HepG2 (cell line): ENCODE measurements at regions not wholly inside any gene's neighbourhood (a gene's known extent, or its start where the extent isn't known, plus 50 kb on each side); places are given as distances from the start of the nearest gene placed in this dataset.

Experiments
- CBX1 ChIP-seq: IDR thresholded peaks from one replicate; pipeline ENCODE4 v1.6.1; 2016; ENCODE audit warnings: antibody characterized with exemption, low read depth
- ESRRA ChIP-seq: sonication (generic); formaldehyde crosslinking; IDR thresholded peaks from 2 replicates; pipeline ENCODE4 v1.5.1; 2020; ENCODE audit warnings: mild to moderate bottlenecking, low read depth, missing genetic modification reagents
- HDAC2 ChIP-seq: sonication (generic); formaldehyde crosslinking; IDR thresholded peaks from 2 replicates; pipeline ENCODE4 v1.4.0; 2020; ENCODE audit warnings: missing genetic modification reagents
- MIER2 ChIP-seq: IDR thresholded peaks from 2 replicates; pipeline ENCODE4 v1.6.1; 2016; ENCODE audit warnings: missing biosample characterization, missing genetic modification reagents
- SMAD3 ChIP-seq: sonication (generic); formaldehyde crosslinking; IDR thresholded peaks from 2 replicates; pipeline ENCODE4 v1.4.0; 2020; ENCODE audit warnings: missing genetic modification reagents
- TCF7L2 ChIP-seq: IDR thresholded peaks from 2 replicates; pipeline ENCODE4 v1.6.1; 2011; ENCODE audit warnings: mild to moderate bottlenecking, low read depth, low read length, moderate library complexity
- ZBTB1 ChIP-seq: sonication (generic); formaldehyde crosslinking; IDR thresholded peaks from 2 replicates; pipeline ENCODE4 v1.4.0; 2020; ENCODE audit warnings: missing genetic modification reagents, borderline replicate concordance
- ZNF12 ChIP-seq: sonication (generic); formaldehyde crosslinking; IDR thresholded peaks from 2 replicates; pipeline ENCODE4 v1.5.0; 2020; ENCODE audit warnings: missing genetic modification reagents
- TF ChIP-seq, protein P1 (sequence below), 2 experiments: sonication (generic) in 1 of 2; formaldehyde crosslinking in 1 of 2; IDR thresholded peaks; 2 replicates each; pipeline versions ENCODE4 v1.4.0 to v1.6.1; 2016 to 2020; ENCODE audit warnings: borderline replicate concordance in 1 of 2, low read depth in 1 of 2, mild to moderate bottlenecking in 1 of 2, missing genetic modification reagents in 1 of 2
- TF ChIP-seq, protein P2 (sequence below): sonication (generic); formaldehyde crosslinking; IDR thresholded peaks from 2 replicates; pipeline ENCODE4 v1.9.0; 2022; ENCODE audit warnings: low read depth, missing genetic modification reagents
- TF ChIP-seq, protein P3 (sequence below): sonication (generic); formaldehyde crosslinking; IDR thresholded peaks from 2 replicates; pipeline ENCODE4 v1.4.0; 2020; ENCODE audit warnings: mild to moderate bottlenecking, missing genetic modification reagents, borderline replicate concordance
- TF ChIP-seq, protein P4 (sequence below): sonication (generic); formaldehyde crosslinking; IDR thresholded peaks from 2 replicates; pipeline ENCODE4 v1.5.0; 2020; ENCODE audit warnings: mild to moderate bottlenecking, missing genetic modification reagents, moderate library complexity
- TF ChIP-seq, protein P5 (sequence below): sonication (generic); formaldehyde crosslinking; IDR thresholded peaks from 2 replicates; pipeline ENCODE4 v1.8.0; 2022; ENCODE audit warnings: missing genetic modification reagents, low read depth, mild to moderate bottlenecking, borderline replicate concordance
- TF ChIP-seq, protein P6 (sequence below): IDR thresholded peaks from 2 replicates; pipeline ENCODE4 v1.6.1; 2016; ENCODE audit warnings: low read depth

DNA sequence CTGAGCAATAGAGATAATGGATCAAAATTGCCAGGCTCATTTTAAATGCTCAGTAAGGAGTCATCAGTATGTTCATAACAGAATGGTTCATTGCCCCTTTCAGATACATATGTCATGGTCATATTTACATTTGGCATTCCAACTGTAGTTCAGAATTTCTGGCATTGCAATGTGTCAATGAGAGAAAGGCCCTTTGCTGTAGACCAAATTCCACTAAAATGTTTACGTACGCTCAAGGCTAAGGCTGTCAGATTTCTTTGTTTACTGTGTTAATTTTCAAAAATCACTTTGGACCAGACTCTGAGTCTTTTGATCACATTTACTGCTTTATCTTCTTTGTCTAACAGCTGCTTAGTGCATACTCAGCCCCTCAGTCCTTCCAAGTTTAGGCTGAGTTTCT is 213.5 kb downstream of the PIK3C3 start (continued):
- TF ChIP-seq, protein P1, sequence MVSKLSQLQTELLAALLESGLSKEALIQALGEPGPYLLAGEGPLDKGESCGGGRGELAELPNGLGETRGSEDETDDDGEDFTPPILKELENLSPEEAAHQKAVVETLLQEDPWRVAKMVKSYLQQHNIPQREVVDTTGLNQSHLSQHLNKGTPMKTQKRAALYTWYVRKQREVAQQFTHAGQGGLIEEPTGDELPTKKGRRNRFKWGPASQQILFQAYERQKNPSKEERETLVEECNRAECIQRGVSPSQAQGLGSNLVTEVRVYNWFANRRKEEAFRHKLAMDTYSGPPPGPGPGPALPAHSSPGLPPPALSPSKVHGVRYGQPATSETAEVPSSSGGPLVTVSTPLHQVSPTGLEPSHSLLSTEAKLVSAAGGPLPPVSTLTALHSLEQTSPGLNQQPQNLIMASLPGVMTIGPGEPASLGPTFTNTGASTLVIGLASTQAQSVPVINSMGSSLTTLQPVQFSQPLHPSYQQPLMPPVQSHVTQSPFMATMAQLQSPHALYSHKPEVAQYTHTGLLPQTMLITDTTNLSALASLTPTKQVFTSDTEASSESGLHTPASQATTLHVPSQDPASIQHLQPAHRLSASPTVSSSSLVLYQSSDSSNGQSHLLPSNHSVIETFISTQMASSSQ (IDR thresholded peaks at IDR 0.05; ENCODE audit: low read depth): 0 out of 2 replicates have a peak, but pooled peaks have one; percentile 45
- TF ChIP-seq, protein P1 (CRISPR knock-in tag; IDR thresholded peaks at IDR 0.05; ENCODE audit: borderline replicate concordance): peak; percentile 56; the same call in 1 of the 2 replicates
- TF ChIP-seq CBX1 (no peak), HDAC2 (peak; percentile 84), ESRRA (CRISPR knock-in tag) (0 out of 2 replicates have a peak, but pooled peaks have one; percentile 25), ZBTB1 (CRISPR knock-in tag) (no peak), TCF7L2 (no peak), MIER2 (peak; percentile 51; the same call in 1 of the 2 replicates), ZNF12 (no peak), SMAD3 (CRISPR knock-in tag) (peak; percentile 49; the same call in 1 of the 2 replicates)
- TF ChIP-seq, protein P2, sequence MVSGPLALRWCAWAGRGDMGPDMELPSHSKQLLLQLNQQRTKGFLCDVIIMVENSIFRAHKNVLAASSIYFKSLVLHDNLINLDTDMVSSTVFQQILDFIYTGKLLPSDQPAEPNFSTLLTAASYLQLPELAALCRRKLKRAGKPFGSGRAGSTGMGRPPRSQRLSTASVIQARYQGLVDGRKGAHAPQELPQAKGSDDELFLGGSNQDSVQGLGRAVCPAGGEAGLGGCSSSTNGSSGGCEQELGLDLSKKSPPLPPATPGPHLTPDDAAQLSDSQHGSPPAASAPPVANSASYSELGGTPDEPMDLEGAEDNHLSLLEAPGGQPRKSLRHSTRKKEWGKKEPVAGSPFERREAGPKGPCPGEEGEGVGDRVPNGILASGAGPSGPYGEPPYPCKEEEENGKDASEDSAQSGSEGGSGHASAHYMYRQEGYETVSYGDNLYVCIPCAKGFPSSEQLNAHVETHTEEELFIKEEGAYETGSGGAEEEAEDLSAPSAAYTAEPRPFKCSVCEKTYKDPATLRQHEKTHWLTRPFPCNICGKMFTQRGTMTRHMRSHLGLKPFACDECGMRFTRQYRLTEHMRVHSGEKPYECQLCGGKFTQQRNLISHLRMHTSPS (CRISPR knock-in tag): no peak
- TF ChIP-seq, protein P3, sequence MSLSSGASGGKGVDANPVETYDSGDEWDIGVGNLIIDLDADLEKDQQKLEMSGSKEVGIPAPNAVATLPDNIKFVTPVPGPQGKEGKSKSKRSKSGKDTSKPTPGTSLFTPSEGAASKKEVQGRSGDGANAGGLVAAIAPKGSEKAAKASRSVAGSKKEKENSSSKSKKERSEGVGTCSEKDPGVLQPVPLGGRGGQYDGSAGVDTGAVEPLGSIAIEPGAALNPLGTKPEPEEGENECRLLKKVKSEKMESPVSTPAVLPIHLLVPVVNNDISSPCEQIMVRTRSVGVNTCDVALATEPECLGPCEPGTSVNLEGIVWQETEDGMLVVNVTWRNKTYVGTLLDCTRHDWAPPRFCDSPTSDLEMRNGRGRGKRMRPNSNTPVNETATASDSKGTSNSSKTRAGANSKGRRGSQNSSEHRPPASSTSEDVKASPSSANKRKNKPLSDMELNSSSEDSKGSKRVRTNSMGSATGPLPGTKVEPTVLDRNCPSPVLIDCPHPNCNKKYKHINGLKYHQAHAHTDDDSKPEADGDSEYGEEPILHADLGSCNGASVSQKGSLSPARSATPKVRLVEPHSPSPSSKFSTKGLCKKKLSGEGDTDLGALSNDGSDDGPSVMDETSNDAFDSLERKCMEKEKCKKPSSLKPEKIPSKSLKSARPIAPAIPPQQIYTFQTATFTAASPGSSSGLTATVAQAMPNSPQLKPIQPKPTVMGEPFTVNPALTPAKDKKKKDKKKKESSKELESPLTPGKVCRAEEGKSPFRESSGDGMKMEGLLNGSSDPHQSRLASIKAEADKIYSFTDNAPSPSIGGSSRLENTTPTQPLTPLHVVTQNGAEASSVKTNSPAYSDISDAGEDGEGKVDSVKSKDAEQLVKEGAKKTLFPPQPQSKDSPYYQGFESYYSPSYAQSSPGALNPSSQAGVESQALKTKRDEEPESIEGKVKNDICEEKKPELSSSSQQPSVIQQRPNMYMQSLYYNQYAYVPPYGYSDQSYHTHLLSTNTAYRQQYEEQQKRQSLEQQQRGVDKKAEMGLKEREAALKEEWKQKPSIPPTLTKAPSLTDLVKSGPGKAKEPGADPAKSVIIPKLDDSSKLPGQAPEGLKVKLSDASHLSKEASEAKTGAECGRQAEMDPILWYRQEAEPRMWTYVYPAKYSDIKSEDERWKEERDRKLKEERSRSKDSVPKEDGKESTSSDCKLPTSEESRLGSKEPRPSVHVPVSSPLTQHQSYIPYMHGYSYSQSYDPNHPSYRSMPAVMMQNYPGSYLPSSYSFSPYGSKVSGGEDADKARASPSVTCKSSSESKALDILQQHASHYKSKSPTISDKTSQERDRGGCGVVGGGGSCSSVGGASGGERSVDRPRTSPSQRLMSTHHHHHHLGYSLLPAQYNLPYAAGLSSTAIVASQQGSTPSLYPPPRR: peak; percentile 77; the same call in 1 of the 2 replicates
- TF ChIP-seq, protein P4, sequence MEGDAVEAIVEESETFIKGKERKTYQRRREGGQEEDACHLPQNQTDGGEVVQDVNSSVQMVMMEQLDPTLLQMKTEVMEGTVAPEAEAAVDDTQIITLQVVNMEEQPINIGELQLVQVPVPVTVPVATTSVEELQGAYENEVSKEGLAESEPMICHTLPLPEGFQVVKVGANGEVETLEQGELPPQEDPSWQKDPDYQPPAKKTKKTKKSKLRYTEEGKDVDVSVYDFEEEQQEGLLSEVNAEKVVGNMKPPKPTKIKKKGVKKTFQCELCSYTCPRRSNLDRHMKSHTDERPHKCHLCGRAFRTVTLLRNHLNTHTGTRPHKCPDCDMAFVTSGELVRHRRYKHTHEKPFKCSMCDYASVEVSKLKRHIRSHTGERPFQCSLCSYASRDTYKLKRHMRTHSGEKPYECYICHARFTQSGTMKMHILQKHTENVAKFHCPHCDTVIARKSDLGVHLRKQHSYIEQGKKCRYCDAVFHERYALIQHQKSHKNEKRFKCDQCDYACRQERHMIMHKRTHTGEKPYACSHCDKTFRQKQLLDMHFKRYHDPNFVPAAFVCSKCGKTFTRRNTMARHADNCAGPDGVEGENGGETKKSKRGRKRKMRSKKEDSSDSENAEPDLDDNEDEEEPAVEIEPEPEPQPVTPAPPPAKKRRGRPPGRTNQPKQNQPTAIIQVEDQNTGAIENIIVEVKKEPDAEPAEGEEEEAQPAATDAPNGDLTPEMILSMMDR (CRISPR knock-in tag): no peak
- TF ChIP-seq, protein P5, sequence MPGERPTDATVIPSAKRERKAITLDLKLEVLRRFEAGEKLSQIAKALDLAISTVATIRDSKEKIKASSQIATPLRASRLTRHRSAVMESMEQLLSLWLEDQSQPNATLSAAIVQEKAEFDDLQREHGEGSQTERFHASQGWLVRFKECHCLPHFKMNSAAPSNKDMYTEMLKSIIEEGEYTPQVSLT: no peak
- TF ChIP-seq, protein P6, sequence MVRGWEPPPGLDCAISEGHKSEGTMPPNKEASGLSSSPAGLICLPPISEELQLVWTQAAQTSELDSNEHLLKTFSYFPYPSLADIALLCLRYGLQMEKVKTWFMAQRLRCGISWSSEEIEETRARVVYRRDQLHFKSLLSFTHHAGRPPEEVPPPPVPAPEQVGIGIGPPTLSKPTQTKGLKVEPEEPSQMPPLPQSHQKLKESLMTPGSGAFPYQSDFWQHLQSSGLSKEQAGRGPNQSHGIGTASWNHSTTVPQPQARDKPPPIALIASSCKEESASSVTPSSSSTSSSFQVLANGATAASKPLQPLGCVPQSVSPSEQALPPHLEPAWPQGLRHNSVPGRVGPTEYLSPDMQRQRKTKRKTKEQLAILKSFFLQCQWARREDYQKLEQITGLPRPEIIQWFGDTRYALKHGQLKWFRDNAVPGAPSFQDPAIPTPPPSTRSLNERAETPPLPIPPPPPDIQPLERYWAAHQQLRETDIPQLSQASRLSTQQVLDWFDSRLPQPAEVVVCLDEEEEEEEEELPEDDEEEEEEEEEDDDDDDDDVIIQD (CRISPR knock-in tag): peak; percentile 93
